ENCODE measurements at regions not wholly inside any gene's neighbourhood (a gene's known extent, or its start where the extent isn't known, plus 50 kb on each side); places are given as distances from the start of the nearest gene placed in this dataset.
"Not testable (repeated sequence)": the region's sequence is repeated elsewhere in the genome, so short reads cannot be mapped to it uniquely, and the experiment has no call there.

- DNase-seq, result no peak
These were observed 132.3 kb downstream of the TINAG start for GRCh38 chr6:54440549-54440948.

- DNase-seq, result no peak
These were observed 132.8 kb downstream of the TINAG start for GRCh38 chr6:54441020-54441419.

- DNase-seq, result no peak
These were observed 133.5 kb downstream of the TINAG start for GRCh38 chr6:54441687-54442248.

- no peak for DNase-seq
These were observed 137.0 kb downstream of the TINAG start for GRCh38 chr6:54445207-54445606.

- no peak for DNase-seq
These were observed 140.4 kb downstream of the TINAG start for GRCh38 chr6:54448617-54449016.

- no peak for DNase-seq
These were observed 143.3 kb downstream of the TINAG start for GRCh38 chr6:54451516-54451915.

GRCh38 chr6:54463354-54464024 is 155.2 kb downstream of the TINAG start:
- DNase-seq, result no peak

- no peak for DNase-seq
These were observed 157.5 kb downstream of the TINAG start for GRCh38 chr6:54465649-54466300.

GRCh38 chr6:54467384-54467783 is 159.1 kb downstream of the TINAG start:
- DNase-seq, result no peak

- no peak for DNase-seq
These were observed 165.1 kb downstream of the TINAG start for GRCh38 chr6:54473328-54473727.

GRCh38 chr6:54474898-54475297 is 166.7 kb downstream of the TINAG start:
- DNase-seq, result no peak

GRCh38 chr6:54481091-54481490 is 172.8 kb downstream of the TINAG start:
- DNase-seq, result no peak

- no peak for DNase-seq
These were observed 183.2 kb downstream of the TINAG start for GRCh38 chr6:54491431-54491830.

- no peak for DNase-seq
These were observed 184.9 kb downstream of the TINAG start for GRCh38 chr6:54493138-54493537.

GRCh38 chr6:54503144-54503543 is 194.9 kb downstream of the TINAG start:
- no peak for DNase-seq

- DNase-seq, result no peak
These were observed 206.8 kb downstream of the TINAG start for GRCh38 chr6:54515013-54515412.

GRCh38 chr6:54515713-54516112 is 207.5 kb downstream of the TINAG start:
- no peak for DNase-seq

- no peak for DNase-seq
These were observed 208.1 kb downstream of the TINAG start for GRCh38 chr6:54516321-54516720.

GRCh38 chr6:54519161-54519560 is 210.9 kb downstream of the TINAG start:
- DNase-seq, result no peak

- DNase-seq, result no peak
These were observed 217.5 kb downstream of the TINAG start for GRCh38 chr6:54525731-54526130.

GRCh38 chr6:54533567-54533966 is 225.3 kb downstream of the TINAG start:
- no peak for DNase-seq

GRCh38 chr6:54535568-54535967 is 227.3 kb downstream of the TINAG start:
- no peak for DNase-seq

- DNase-seq, result no peak
These were observed 233.3 kb downstream of the TINAG start for GRCh38 chr6:54541541-54541940.

- no peak for DNase-seq
These were observed 250.9 kb downstream of the TINAG start for GRCh38 chr6:54559136-54559535.

- not testable (repeated sequence) for DNase-seq
These were observed 255.9 kb downstream of the TINAG start for GRCh38 chr6:54564188-54564587.

Data from NCI-H2029 (cell line).